ENCODE measurements at regions not wholly inside any gene's neighbourhood (a gene's known extent, or its start where the extent isn't known, plus 50 kb on each side); places are given as distances from the start of the nearest gene placed in this dataset.

DNA sequence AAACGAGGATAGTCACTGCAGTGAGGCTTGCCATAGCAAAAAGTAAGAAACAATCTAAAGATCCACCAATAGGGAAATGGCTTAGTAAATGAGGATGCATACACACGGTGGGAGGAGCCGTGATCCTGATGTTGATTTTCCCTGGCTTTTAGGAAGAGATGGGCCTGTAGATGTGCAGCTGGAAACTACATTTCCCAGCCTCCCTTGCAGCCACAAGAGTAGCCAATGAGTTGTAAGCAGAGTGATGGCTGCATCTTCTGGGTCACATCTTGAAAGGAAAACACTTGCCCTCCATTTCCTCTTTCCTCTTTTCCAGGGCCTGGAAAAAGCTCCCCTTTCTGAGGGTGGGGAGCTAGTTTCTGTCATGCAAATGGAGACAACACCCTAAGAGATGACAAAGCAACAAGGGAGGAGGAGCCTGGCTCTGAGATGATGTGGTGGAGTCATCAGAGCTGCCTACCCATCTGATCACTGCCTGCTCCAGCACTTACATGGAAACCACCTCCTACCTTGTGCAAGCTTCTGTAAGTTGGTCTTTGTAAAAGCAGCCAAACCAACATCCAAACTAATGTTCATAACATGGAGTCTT is 139.1 kb downstream of the TLE3 start:
- H3K9me3 ChIP-seq (replicated peaks; ENCODE audit: insufficient read depth, low read length), result no peaks in the 10 kb centered on the region
- no peak overlapping the region for H3K4me3 ChIP-seq (ENCODE audit: low read length)
- H3K4me1 ChIP-seq (ENCODE audit: low read length), result no peaks in the 10 kb centered on the region
- H3K27ac ChIP-seq (ENCODE audit: low read length), result no peak overlapping the region
- H2AFZ ChIP-seq (ENCODE audit: low read length), result no peak overlapping the region
- H3K4me2 ChIP-seq (ENCODE audit: low read depth, low read length), result no peak overlapping the region
- no peak for DNase-seq
- no peaks in the 10 kb centered on the region for H3K27me3 ChIP-seq (replicated peaks; ENCODE audit: insufficient read depth, low read length)
- no peaks in the 10 kb centered on the region for H3K36me3 ChIP-seq (replicated peaks; ENCODE audit: insufficient read depth, low read length)
- no peaks in the 10 kb centered on the region for H3K79me2 ChIP-seq (ENCODE audit: low read length)
- H3F3A ChIP-seq (ENCODE audit: insufficient read depth, low read length), result no peaks in the 10 kb centered on the region
- no peak for TF ChIP-seq EZH2phosphoT487 (IDR thresholded peaks at IDR 0.05; ENCODE audit: low read length)
- TF ChIP-seq EZH2 (optimal IDR thresholded peaks at IDR 0.05; ENCODE audit: low read depth, low read length), result no peak
- TF ChIP-seq CTCF (IDR thresholded peaks at IDR 0.05; ENCODE audit: low read length), result no peak
- no peak overlapping the region for H3K9ac ChIP-seq (ENCODE audit: low read length)
- H4K20me1 ChIP-seq (ENCODE audit: insufficient read depth, low read length), result no peaks in the 10 kb centered on the region
- no peaks in the 10 kb centered on the region for H3K9me2 ChIP-seq (replicated peaks; ENCODE audit: insufficient read depth, low read length)

DNA sequence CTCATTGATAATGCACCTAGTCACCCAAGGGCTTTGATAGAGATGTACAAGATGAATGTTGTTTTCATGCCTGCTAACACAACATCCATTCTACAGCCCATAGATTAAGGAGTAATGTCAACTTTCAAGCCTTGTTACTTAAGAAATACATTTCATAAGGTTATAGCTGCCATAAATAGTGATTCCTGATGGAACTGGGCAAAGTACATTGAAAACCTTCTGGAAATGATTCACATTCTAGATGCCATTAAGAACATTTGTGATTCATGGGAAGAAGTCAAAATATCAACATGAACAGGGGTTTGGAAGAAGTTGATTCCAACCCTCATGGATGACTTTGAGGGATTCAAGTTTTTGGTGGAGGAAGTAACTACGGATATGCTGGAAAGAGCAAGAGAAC is 135.2 kb downstream of the TLE3 start:
- Histone ChIP-seq H2AFZ (ENCODE audit: low read length) (no peak overlapping the region), H4K20me1 (ENCODE audit: insufficient read depth, low read length) (no peaks in the 10 kb centered on the region), H3K79me2 (ENCODE audit: low read length) (no peaks in the 10 kb centered on the region), H3K27ac (ENCODE audit: low read length) (no peak overlapping the region), H3K9me2 (replicated peaks; ENCODE audit: insufficient read depth, low read length) (no peaks in the 10 kb centered on the region), H3K36me3 (replicated peaks; ENCODE audit: insufficient read depth, low read length) (no peaks in the 10 kb centered on the region), H3K4me2 (ENCODE audit: low read depth, low read length) (no peak overlapping the region), H3K9me3 (replicated peaks; ENCODE audit: insufficient read depth, low read length) (no peaks in the 10 kb centered on the region), H3K9ac (ENCODE audit: low read length) (no peak overlapping the region), H3K4me1 (ENCODE audit: low read length) (no peaks in the 10 kb centered on the region), H3F3A (ENCODE audit: insufficient read depth, low read length) (no peaks in the 10 kb centered on the region), H3K27me3 (replicated peaks; ENCODE audit: insufficient read depth, low read length) (no peaks in the 10 kb centered on the region), H3K4me3 (ENCODE audit: low read length) (no peak overlapping the region)
- TF ChIP-seq EZH2 (optimal IDR thresholded peaks at IDR 0.05; ENCODE audit: low read depth, low read length) (no peak), CTCF (IDR thresholded peaks at IDR 0.05; ENCODE audit: low read length) (no peak), EZH2phosphoT487 (IDR thresholded peaks at IDR 0.05; ENCODE audit: low read length) (no peak)
- DNase-seq, result no peak

DNA sequence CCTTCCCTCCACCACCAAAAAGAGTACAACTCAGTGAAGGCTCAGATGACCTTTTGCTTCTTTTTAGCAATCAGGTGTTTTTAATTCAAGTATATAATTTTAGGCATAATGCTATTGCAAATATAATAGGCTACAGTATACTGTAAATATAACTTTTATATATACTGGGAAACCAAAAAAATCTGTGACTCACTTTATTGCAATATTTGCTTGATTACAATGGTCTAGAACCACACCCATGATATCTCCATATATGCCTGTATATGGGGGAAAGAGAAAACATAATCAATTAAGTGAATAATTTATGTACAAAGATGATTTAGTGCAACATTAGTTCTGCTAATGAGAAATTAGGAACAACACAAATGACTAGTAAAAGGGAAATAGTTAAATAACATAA is 134.3 kb downstream of the TLE3 start:
- Histone ChIP-seq H3K27ac (ENCODE audit: low read length) (no peak overlapping the region), H2AFZ (ENCODE audit: low read length) (no peak overlapping the region), H4K20me1 (ENCODE audit: insufficient read depth, low read length) (no peaks in the 10 kb centered on the region), H3K9ac (ENCODE audit: low read length) (no peak overlapping the region), H3K79me2 (ENCODE audit: low read length) (no peaks in the 10 kb centered on the region), H3K9me2 (replicated peaks; ENCODE audit: insufficient read depth, low read length) (no peaks in the 10 kb centered on the region), H3K36me3 (replicated peaks; ENCODE audit: insufficient read depth, low read length) (no peaks in the 10 kb centered on the region), H3K4me1 (ENCODE audit: low read length) (no peaks in the 10 kb centered on the region), H3K4me2 (ENCODE audit: low read depth, low read length) (no peak overlapping the region), H3F3A (ENCODE audit: insufficient read depth, low read length) (no peaks in the 10 kb centered on the region), H3K27me3 (replicated peaks; ENCODE audit: insufficient read depth, low read length) (no peaks in the 10 kb centered on the region), H3K4me3 (ENCODE audit: low read length) (no peak overlapping the region), H3K9me3 (replicated peaks; ENCODE audit: insufficient read depth, low read length) (no peaks in the 10 kb centered on the region)
- DNase-seq, result no peak
- TF ChIP-seq EZH2 (optimal IDR thresholded peaks at IDR 0.05; ENCODE audit: low read depth, low read length) (no peak), EZH2phosphoT487 (IDR thresholded peaks at IDR 0.05; ENCODE audit: low read length) (no peak), CTCF (IDR thresholded peaks at IDR 0.05; ENCODE audit: low read length) (no peak)

Measured in MM.1S (cell line).